HG02588 (cell line): ENCODE measurements at regions not wholly inside any gene's neighbourhood (a gene's known extent, or its start where the extent isn't known, plus 50 kb on each side); places are given as distances from the start of the nearest gene placed in this dataset.

ENCODE experiments used
- ATAC-seq: cut with Tn5 transposase; IDR thresholded peaks from one replicate; pipeline ENCODE4 v1.9.1; 2021; ENCODE audit warnings: mild to moderate bottlenecking, moderate library complexity; ENCODE audit not compliant: unreplicated experiment

DNA sequence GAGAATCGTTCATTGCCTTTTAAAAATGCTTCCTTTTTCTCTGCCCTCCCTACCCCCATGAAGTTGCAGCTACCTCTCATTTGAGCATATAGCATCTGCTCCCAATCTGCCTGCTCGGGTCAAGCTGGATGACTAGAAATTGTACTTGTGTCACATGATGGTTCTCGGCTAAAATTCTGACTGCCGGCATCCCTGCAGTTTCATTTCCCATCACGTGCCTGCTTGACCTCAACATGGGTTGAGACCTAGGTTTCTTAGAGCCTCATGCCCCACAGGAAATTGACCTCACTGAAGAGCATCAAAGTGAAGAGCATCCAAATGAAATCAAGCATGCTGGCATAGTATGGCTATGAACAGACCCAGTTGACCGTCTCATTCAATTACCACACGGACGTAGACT, 581.6 kb upstream of the PSMD7 start:
- no peak for ATAC-seq

GRCh38 chr16:73713778-73714495, 582.7 kb upstream of the PSMD7 start:
- ATAC-seq: no peak

DNA sequence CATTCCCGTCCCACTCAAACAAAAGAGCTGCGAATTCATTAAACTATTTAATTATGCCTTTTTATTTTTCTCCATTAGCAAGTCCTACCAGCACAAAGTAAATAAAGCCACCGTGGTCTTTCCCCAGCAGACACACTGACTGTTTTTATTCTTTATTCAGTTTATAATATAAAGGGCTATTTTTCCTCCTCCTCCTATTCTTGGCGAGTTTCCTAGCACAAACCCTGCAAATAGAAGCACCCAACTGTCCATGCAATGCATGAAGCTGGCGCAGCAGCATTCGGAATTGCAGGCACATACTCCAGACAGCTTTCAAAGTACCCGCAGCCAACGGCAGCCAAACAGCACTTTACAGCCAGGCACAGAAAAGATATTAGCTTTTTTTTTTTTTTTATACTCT, 583.4 kb upstream of the PSMD7 start:
- no peak for ATAC-seq

DNA sequence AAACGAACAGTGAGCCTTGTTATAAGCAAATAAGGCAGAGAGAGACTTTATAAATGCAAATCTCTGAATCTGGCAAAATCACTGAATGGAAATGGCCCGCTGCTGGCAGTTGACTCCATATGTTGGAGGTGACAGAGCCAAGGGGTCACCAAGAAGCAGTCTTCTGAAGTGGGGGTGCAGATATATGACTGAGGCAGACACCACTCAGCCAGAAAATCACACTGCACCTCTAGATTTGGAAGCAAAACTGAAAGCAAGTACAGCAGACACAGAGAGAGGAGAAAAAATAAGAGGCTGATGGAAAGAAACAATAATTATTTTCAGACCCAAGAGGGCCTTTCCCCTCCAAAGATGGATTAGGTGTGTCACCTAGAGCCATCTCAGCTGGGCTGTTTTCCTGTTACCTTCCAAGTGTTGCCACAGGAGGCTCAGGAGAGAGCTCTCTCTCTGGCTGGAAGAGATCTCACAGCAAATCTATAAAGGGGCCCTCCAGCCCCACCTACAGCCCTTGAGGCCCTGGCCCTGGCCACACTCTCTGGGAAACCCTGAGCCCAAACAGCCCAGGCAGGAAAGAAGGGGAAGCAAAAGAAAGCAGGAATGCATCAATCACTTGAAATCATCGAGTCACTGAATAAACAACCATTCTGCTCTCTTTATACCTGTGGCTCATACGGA, 585.1 kb upstream of the PSMD7 start:
- no peak for ATAC-seq

- no peak for ATAC-seq
These were observed 586.1 kb upstream of the PSMD7 start for GRCh38 chr16:73710526-73710925.

DNA sequence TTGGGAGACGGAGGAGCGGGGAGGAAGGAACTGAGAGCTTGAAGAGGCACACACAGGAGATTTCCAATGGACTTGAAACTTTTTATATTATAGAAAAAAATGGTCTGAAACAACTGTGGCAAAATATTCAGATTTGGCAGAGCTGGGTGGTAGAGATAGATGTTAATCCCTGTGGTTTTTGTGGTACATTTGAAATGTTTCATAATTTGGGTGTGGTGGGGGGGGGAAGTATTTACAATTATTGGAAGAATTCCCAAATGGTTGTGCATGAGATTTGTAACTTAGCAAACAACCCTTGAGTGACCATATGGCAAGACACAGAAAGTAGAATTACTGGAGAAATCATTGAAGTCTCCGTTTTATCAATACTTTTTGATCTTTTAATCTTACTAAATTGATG, 588.8 kb upstream of the PSMD7 start:
- no peak for ATAC-seq

- no peak for ATAC-seq
These were observed 592.7 kb upstream of the PSMD7 start for GRCh38 chr16:73703891-73704290.

GRCh38 chr16:73697336-73697735, 599.3 kb upstream of the PSMD7 start:
- no peak for ATAC-seq

GRCh38 chr16:73692861-73693260, 603.8 kb upstream of the PSMD7 start:
- ATAC-seq: no peak

DNA sequence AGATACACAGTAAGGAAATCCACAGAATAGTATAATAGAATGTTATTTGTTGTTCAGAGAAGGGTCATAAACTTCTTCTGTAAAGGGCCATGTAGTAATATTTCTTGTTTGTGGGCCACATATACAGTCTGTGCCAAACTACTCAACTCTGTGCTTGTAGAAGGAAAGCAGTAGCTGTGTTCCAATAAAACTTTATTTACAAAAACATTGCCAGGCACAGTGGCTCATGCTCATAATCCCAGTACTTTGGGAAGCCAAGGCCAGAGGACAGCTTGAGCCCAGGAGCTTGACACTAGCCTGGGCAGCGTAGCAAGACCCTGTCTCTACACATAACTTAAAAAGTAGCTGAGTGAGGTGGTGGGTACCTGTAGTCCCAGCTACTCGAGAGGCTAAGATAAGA, 612.8 kb upstream of the PSMD7 start:
- ATAC-seq: no peak

- no peak for ATAC-seq
These were observed 624.2 kb upstream of the ZFHX3 start for GRCh38 chr16:73672135-73672534.

GRCh38 chr16:73670836-73671820, 623.2 kb upstream of the ZFHX3 start:
- no peak for ATAC-seq

GRCh38 chr16:73669535-73670274, 621.8 kb upstream of the ZFHX3 start:
- ATAC-seq: no peak

DNA sequence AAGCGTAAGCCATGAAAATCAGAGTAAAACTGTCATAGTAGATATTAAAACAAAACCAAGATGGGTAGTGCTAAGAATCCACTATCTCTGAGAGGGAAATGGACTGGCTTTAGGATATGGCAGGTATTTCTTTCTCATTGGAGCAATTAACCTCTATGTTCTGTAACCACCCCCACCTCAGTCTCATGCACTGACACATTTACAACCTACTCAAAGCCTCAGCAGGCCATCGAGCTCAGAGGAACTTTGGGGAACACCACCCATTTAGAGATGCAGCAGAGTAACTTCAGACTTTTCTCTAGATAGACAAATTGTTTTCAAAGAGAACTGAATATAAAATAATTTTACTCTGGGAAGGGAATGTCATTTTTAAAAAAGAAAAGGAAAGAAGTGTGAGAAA, 615.8 kb upstream of the ZFHX3 start:
- ATAC-seq: no peak

DNA sequence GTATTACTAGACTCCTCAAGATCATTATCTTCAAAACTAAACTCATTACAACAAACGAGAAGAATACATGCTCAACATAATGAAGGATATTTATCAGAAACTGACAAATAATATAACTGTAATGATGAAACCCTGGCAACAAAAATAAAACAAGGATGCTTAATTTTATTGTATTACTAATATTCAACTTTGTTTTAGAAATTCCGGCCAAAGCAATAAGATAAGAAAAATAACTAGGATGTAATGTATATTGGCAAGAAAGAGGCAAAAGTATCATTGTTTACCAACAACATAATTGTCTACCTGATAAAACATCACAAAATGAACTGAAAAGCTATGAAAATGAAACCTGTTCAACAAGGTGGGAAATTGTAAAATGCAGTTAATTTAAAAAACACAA, 588.3 kb upstream of the ZFHX3 start:
- no peak for ATAC-seq

- ATAC-seq: no peak
These were observed 581.1 kb upstream of the ZFHX3 start for GRCh38 chr16:73629011-73629410.

GRCh38 chr16:73617738-73618137, 569.8 kb upstream of the ZFHX3 start:
- ATAC-seq: no peak

DNA sequence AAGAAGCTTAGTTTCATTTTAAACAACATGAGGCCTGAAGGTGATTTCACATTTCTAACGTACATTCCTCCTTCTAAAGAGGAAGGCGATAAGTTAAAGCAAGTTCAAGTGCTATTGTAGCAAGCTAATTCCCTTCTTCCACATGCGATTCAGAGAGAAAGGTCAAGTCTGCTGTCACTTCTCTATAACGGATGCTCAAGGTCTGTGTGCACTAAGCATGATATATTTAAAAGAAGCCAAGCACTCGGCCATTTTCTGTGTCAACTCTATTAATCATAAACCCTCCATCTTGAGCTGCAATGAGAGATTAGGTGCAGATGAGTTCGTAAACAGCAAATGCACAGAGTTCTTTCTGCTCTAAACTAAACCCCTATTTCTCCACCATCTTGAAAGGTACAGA, 568.8 kb upstream of the ZFHX3 start:
- no peak for ATAC-seq

DNA sequence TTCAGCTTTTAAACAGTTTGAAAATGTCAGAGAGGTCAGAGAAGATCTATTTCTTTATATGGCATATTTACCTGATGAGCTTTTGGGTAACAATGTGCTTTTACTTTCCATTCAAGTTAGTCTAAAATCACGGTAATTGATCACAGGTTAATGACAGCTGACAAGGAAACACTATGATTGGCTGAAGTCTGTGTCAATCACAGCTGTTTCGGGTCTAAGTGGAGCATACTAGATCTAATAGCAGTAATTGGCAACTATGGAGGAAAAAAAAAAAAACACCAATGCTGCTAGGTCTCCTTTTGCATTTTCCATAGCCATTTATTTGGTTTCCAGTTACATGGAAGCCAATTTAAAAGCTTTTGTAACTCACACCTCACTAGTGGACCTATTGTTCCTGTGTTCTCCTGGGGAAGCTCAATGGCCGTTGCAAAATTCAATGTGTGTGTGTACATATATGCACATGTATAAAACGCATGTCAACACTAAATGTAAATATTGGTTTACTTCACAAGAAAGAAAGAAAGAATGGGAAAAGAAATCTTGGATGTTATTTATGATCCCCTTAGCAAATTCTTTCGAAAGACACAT, 568.3 kb upstream of the ZFHX3 start:
- no peak for ATAC-seq
